H1 (cell line): ENCODE measurements at regions not wholly inside any gene's neighbourhood (a gene's known extent, or its start where the extent isn't known, plus 50 kb on each side); places are given as distances from the start of the nearest gene placed in this dataset.

ENCODE experiments used
- CTCF ChIA-PET: fragments of 300-600 bp; sonication (Branson Sonifier 250); formaldehyde crosslinking; loops from one replicate; lab custom pipeline; 2021; ENCODE audit not compliant: partially characterized antibody; lab: Charles Lee
- POLR2A ChIA-PET: fragments of 300-600 bp; sonication (Branson Sonifier 250); formaldehyde crosslinking; loops from one replicate; lab custom pipeline; 2021; ENCODE audit warnings: inconsistent platforms; ENCODE audit not compliant: partially characterized antibody; lab: Charles Lee
- DNase-seq, 2 experiments: peaks; one replicate each; pipeline versions ENCODE4 v3.0.0 to v3.0.0-alpha.2; 2010 to 2022; ENCODE audit warnings: low spot score in 2 of 2, low read depth in 1 of 2, mixed read lengths in 1 of 2
- FAIRE-seq: peaks from 2 replicates; lab custom pipeline; 2011; peaks lifted over from hg19 to GRCh38; lab: Jason Lieb, UNC
- H2AFZ ChIP-seq: 2 replicates; pipeline ENCODE4 v1.8.1; 2012; ENCODE audit warnings: low read length, inconsistent platforms
- H2AK5ac ChIP-seq: 2 replicates; pipeline ENCODE4 v1.6.1; 2013; ENCODE audit warnings: low read depth, low read length
- H2BK120ac ChIP-seq: replicated peaks from 2 replicates; pipeline ENCODE3; 2013; ENCODE audit warnings: low read depth, low read length, inconsistent platforms
- H2BK12ac ChIP-seq: 2 replicates; pipeline ENCODE4 v1.6.1; 2013; ENCODE audit warnings: low read depth, low read length
- H2BK15ac ChIP-seq: 2 replicates; pipeline ENCODE4 v1.6.1; 2013; ENCODE audit warnings: low read length
- H2BK20ac ChIP-seq: 2 replicates; pipeline ENCODE4 v1.6.1; 2013; ENCODE audit warnings: low read length
- H2BK5ac ChIP-seq: 2 replicates; pipeline ENCODE4 v1.6.1; 2013; ENCODE audit warnings: low read depth, low read length
- H3K14ac ChIP-seq: 2 replicates; pipeline ENCODE4 v1.6.1; 2013; ENCODE audit warnings: inconsistent platforms; ENCODE audit not compliant: insufficient read length
- H3K18ac ChIP-seq: 2 replicates; pipeline ENCODE4 v1.6.1; 2013; ENCODE audit warnings: low read length; ENCODE audit errors: extremely low read depth
- H3K23ac ChIP-seq: 2 replicates; pipeline ENCODE4 v1.6.1; 2013; ENCODE audit warnings: inconsistent platforms; ENCODE audit not compliant: insufficient read length
- H3K23me2 ChIP-seq: 2 replicates; pipeline ENCODE4 v1.6.1; 2013; ENCODE audit warnings: low read depth, low read length
- H3K27ac ChIP-seq: 2 replicates; pipeline ENCODE4 v1.6.1; 2011; ENCODE audit warnings: low read depth, low read length, inconsistent platforms
- H3K27me3 ChIP-seq, 4 experiments: replicated peaks in 1 of 4; 1 replicate in 1 of 4; 2 replicates in 3 of 4; pipeline versions ENCODE4 v1.6.1 to v1.8.1; 2011 to 2013; ENCODE audit warnings: low read length in 3 of 4, mild to moderate bottlenecking in 3 of 4, inconsistent platforms in 2 of 4, mixed read lengths in 2 of 4, moderate library complexity in 1 of 4; ENCODE audit not compliant: control insufficient read depth in 3 of 4, insufficient read depth in 3 of 4; ENCODE audit errors: extremely low read depth in 1 of 4
- H3K36me3 ChIP-seq, 4 experiments: 2 replicates each; pipeline versions ENCODE4 v1.6.1 to v1.8.1; 2011 to 2013; ENCODE audit warnings: mild to moderate bottlenecking in 4 of 4, low read length in 3 of 4, moderate library complexity in 2 of 4, control low read depth in 1 of 4, inconsistent platforms in 1 of 4; ENCODE audit not compliant: insufficient read depth in 4 of 4, control insufficient read depth in 2 of 4
- H3K4ac ChIP-seq: replicated peaks from 2 replicates; pipeline ENCODE3; 2013; ENCODE audit warnings: low read length, low read depth, mixed read lengths, inconsistent platforms; ENCODE audit not compliant: insufficient read length
- H3K4me1 ChIP-seq, 4 experiments: replicated peaks in 1 of 4; 1 replicate in 1 of 4; 2 replicates in 3 of 4; pipeline versions ENCODE4 v1.6.1 to v1.8.1; 2011 to 2013; ENCODE audit warnings: low read length in 3 of 4, inconsistent platforms in 2 of 4, mixed read lengths in 1 of 4; ENCODE audit not compliant: insufficient read depth in 4 of 4, control insufficient read depth in 3 of 4
- H3K4me2 ChIP-seq, 2 experiments: 2 replicates each; pipeline versions ENCODE4 v1.6.1 to v1.8.1; 2011 to 2013; ENCODE audit warnings: low read depth in 2 of 2, low read length in 2 of 2, control low read depth in 1 of 2, inconsistent platforms in 1 of 2, mild to moderate bottlenecking in 1 of 2; ENCODE audit not compliant: insufficient read depth in 1 of 2
- H3K4me3 ChIP-seq, 4 experiments: fragments of 200-600, 300-600 bp in 1 of 4; sonication (generic), shearing (Covaris generic), sonication (Bioruptor Twin) in 1 of 4; 2 replicates each; pipeline versions ENCODE4 v1.5.1 to v1.8.1; 2011 to 2016; ENCODE audit warnings: low read length in 4 of 4, low read depth in 3 of 4, control low read depth in 2 of 4, inconsistent platforms in 2 of 4, mild to moderate bottlenecking in 2 of 4, mixed read lengths in 1 of 4, moderate library complexity in 1 of 4; ENCODE audit not compliant: insufficient read depth in 2 of 4; ENCODE audit errors: extremely low read depth in 1 of 4
- H3K56ac ChIP-seq: replicated peaks from 2 replicates; pipeline ENCODE3; 2013; ENCODE audit warnings: low read depth, mild to moderate bottlenecking, mixed read lengths, low read length, inconsistent platforms; ENCODE audit not compliant: insufficient read length
- H3K79me1 ChIP-seq: 2 replicates; pipeline ENCODE4 v1.6.1; 2013; ENCODE audit warnings: low read depth, low read length, control low read depth
- H3K79me2 ChIP-seq, 2 experiments: 2 replicates each; pipeline versions ENCODE4 v1.6.1 to v1.8.1; 2012 to 2013; ENCODE audit warnings: low read length in 2 of 2, mild to moderate bottlenecking in 2 of 2, inconsistent platforms in 1 of 2; ENCODE audit not compliant: insufficient read depth in 2 of 2, control insufficient read depth in 1 of 2
- H3K9ac ChIP-seq, 4 experiments: replicated peaks in 1 of 4; 1 replicate in 1 of 4; 2 replicates in 3 of 4; pipeline versions ENCODE4 v1.6.1 to v1.8.1; 2011 to 2013; ENCODE audit warnings: low read depth in 3 of 4, low read length in 3 of 4, control low read depth in 2 of 4, mild to moderate bottlenecking in 2 of 4, moderate library complexity in 2 of 4, inconsistent platforms in 1 of 4; ENCODE audit errors: extremely low read depth in 1 of 4
- H3K9me3 ChIP-seq, 2 experiments: 2 replicates each; pipeline versions ENCODE4 v1.6.1 to v1.8.1; 2012 to 2013; ENCODE audit warnings: mild to moderate bottlenecking in 2 of 2, moderate library complexity in 2 of 2, control low read depth in 1 of 2, inconsistent platforms in 1 of 2, low read depth in 1 of 2, low read length in 1 of 2, mixed read lengths in 1 of 2; ENCODE audit not compliant: insufficient read depth in 2 of 2
- H4K20me1 ChIP-seq, 2 experiments: replicated peaks in 1 of 2; 2 replicates each; pipeline versions ENCODE3 to v1.8.1; 2011 to 2013; ENCODE audit warnings: inconsistent platforms in 2 of 2, low read length in 2 of 2, mild to moderate bottlenecking in 1 of 2; ENCODE audit not compliant: insufficient read depth in 2 of 2, control insufficient read depth in 1 of 2
- H4K5ac ChIP-seq: 2 replicates; pipeline ENCODE4 v1.6.1; 2013; ENCODE audit warnings: low read length, low read depth, mixed read lengths, inconsistent platforms; ENCODE audit not compliant: insufficient read length
- H4K8ac ChIP-seq: 2 replicates; pipeline ENCODE4 v1.8.0; 2013; ENCODE audit warnings: mild to moderate bottlenecking, moderate library complexity, low read length, inconsistent platforms; ENCODE audit not compliant: insufficient read depth; ENCODE audit errors: extremely low read depth
- H4K91ac ChIP-seq: replicated peaks from 2 replicates; pipeline ENCODE3; 2013; ENCODE audit warnings: low read length, mixed read lengths, inconsistent platforms; ENCODE audit not compliant: insufficient read length
- ATF2 ChIP-seq: IDR thresholded peaks from 2 replicates; pipeline ENCODE4 v1.6.1; 2012; ENCODE audit warnings: low read length, inconsistent platforms
- JUND ChIP-seq: IDR thresholded peaks from 2 replicates; pipeline ENCODE4 v1.6.1; 2011; ENCODE audit warnings: mild to moderate bottlenecking, improper control_type of control experiment, low read length
- SIN3A ChIP-seq, 2 experiments: IDR thresholded peaks in 1 of 2; conservative IDR thresholded peaks in 1 of 2; 2 replicates each; pipeline ENCODE4 v1.6.1; 2011 to 2012; ENCODE audit warnings: low read length in 2 of 2, improper control_type of control experiment in 1 of 2, low read depth in 1 of 2, mild to moderate bottlenecking in 1 of 2
- TEAD4 ChIP-seq: IDR thresholded peaks from 2 replicates; pipeline ENCODE4 v1.6.1; 2012; ENCODE audit warnings: low read depth, low read length, inconsistent platforms, mixed read lengths
- YY1 ChIP-seq: IDR thresholded peaks from 2 replicates; pipeline ENCODE4 v1.6.1; 2011; ENCODE audit warnings: low read depth, mild to moderate bottlenecking, low read length
- WGBS, 2 experiments: shearing (Covaris generic) in 1 of 2; methylation state at CpG; one replicate each; pipeline versions ENCODE4 v1.1.6 to v1.1.7; 2013 to 2015; ENCODE audit warnings: low lambda C conversion rate in 2 of 2, mixed read lengths in 2 of 2, inconsistent platforms in 1 of 2, low coverage in 1 of 2, missing lambda C conversion rate in 1 of 2; ENCODE audit not compliant: insufficient replicate concordance in 2 of 2, insufficient coverage in 1 of 2, insufficient read length in 1 of 2; ENCODE audit errors: extremely low coverage in 1 of 2, missing lambda C conversion rate in 1 of 2; 5-methylcytosine and 5-hydroxymethylcytosine counted together

- no peaks in the 10 kb centered on the region for H3K79me2 ChIP-seq
- TF ChIP-seq TEAD4 (no peak), ATF2 (no peak), JUND (no peak), SIN3A (conservative IDR thresholded peaks at IDR 0.05 in 1 of 2, IDR thresholded peaks at IDR 0.05 in 1 of 2; ENCODE audit: low read depth in 1 of 2, low read length in 2 of 2) (no peak), YY1 (no peak)
Observed at GRCh38 chr14:24712909-24713308, 78.9 kb upstream of the GZMB start.

More at GRCh38 chr14:24712909-24713308, 78.9 kb upstream of the GZMB start:
- Histone ChIP-seq H3K4me3 (no peak overlapping the region), H4K20me1 (no peaks in the 10 kb centered on the region), H3K9ac (no peak overlapping the region), H4K91ac (no peak overlapping the region), H3K4me2 (no peak overlapping the region), H2AK5ac (no peak overlapping the region), H2BK12ac (no peak overlapping the region), H4K5ac (no peak overlapping the region), H3K23ac (no peak overlapping the region), H2BK20ac (no peak overlapping the region), H2BK15ac (no peak overlapping the region), H3K79me1 (no peaks in the 10 kb centered on the region), H3K14ac (no peak overlapping the region), H3K9me3 (no peaks in the 10 kb centered on the region), H2BK5ac (no peak overlapping the region), H3K56ac (no peak overlapping the region), H4K8ac (no peak overlapping the region; the same call in 1 of the 2 replicates), H3K4me1 (no peaks in the 10 kb centered on the region), H3K27ac (no peak overlapping the region), H2BK120ac (no peak overlapping the region), H3K18ac (no peak overlapping the region), H3K23me2 (no peaks in the 10 kb centered on the region), H3K36me3 (no peaks in the 10 kb centered on the region), H2AFZ (no peak overlapping the region), H3K4ac (no peak overlapping the region), H3K27me3 (no peaks in the 10 kb centered on the region)
- no peak for FAIRE-seq
- ChIA-PET CTCF (interaction anchor here (0.7 to 4.2 kb wide), 5 partner anchors 8 to 439 kb away, joined by 3 to 34 read pairs (median 4); no protein-coding TSS in a partner anchor), POLR2A (no interaction called here)
- DNase-seq, result no peak
- 91% methylated on average over 6 of the region's 6 CpGs; no CpG with 5 or more reads in 1 of the 2 experiments for whole genome bisulfite sequencing, 2 experiments
